Suprapubic skin (tissue), 3 donors: ENCODE measurements at regions not wholly inside any gene's neighbourhood (a gene's known extent, or its start where the extent isn't known, plus 50 kb on each side); places are given as distances from the start of the nearest gene placed in this dataset.

Source experiments
- POLR2A ChIP-seq, 2 donors: fragments of 450-650 bp; IDR thresholded peaks; one replicate each; pipeline ENCODE4 v1.6.1; 2017; ENCODE audit warnings: antibody characterized with exemption in 2 of 2, mild to moderate bottlenecking in 2 of 2, moderate library complexity in 2 of 2
- TF ChIP-seq, protein P1 (sequence below), 2 donors: fragments of 200-600 bp in 1 of 2; fragments of 450-650 bp in 1 of 2; sonication (generic) in 1 of 2; IDR thresholded peaks; one replicate each; pipeline ENCODE4 v1.5.1; 2016 to 2019; ENCODE audit warnings: antibody characterized with exemption in 2 of 2, mild to moderate bottlenecking in 1 of 2, moderate library complexity in 1 of 2

DNA sequence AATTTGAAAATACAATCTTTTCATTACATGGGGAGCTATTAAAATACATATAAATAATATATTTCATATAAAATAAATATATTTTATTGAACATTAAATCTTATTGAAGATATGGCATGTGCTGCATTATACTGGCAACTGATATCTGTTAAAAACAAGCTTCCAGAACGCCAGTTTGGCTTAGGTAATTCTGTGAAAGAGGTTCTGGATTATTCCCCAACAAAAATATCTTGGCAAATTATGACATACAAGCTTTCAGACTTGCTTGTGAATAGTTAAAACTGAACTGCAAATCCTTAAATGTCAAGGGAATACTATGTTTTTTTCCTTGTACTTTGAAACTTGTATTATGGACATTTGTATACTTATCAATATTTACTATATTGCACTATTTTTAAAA lies 210.2 kb upstream of the LCORL start:
- TF ChIP-seq, protein P1, sequence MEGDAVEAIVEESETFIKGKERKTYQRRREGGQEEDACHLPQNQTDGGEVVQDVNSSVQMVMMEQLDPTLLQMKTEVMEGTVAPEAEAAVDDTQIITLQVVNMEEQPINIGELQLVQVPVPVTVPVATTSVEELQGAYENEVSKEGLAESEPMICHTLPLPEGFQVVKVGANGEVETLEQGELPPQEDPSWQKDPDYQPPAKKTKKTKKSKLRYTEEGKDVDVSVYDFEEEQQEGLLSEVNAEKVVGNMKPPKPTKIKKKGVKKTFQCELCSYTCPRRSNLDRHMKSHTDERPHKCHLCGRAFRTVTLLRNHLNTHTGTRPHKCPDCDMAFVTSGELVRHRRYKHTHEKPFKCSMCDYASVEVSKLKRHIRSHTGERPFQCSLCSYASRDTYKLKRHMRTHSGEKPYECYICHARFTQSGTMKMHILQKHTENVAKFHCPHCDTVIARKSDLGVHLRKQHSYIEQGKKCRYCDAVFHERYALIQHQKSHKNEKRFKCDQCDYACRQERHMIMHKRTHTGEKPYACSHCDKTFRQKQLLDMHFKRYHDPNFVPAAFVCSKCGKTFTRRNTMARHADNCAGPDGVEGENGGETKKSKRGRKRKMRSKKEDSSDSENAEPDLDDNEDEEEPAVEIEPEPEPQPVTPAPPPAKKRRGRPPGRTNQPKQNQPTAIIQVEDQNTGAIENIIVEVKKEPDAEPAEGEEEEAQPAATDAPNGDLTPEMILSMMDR (IDR thresholded peaks at IDR 0.05), result no peak
- TF ChIP-seq POLR2A (IDR thresholded peaks at IDR 0.05), result no peak
